Spinal cord (tissue), 9 donors: ENCODE measurements at regions not wholly inside any gene's neighbourhood (a gene's known extent, or its start where the extent isn't known, plus 50 kb on each side); places are given as distances from the start of the nearest gene placed in this dataset.
"Not testable (repeated sequence)": the region's sequence is repeated elsewhere in the genome, so short reads cannot be mapped to it uniquely, and the experiment has no call there.

Experiments
- DNase-seq, 6 donors: peaks; one replicate each; pipeline versions ENCODE4 v3.0.0 to v3.0.0-alpha.2; 2013 to 2015; ENCODE audit warnings: low spot score in 6 of 6, low read depth in 4 of 6
- H3K27ac ChIP-seq: one replicate; pipeline ENCODE4 v1.5.1; 2013; ENCODE audit warnings: low read depth, low read length, control low read depth
- H3K27me3 ChIP-seq: one replicate; pipeline ENCODE4 v1.6.1; 2013; ENCODE audit warnings: low read length; ENCODE audit not compliant: control insufficient read depth, insufficient read depth
- H3K36me3 ChIP-seq: one replicate; pipeline ENCODE4 v1.6.1; 2013; ENCODE audit warnings: low read length; ENCODE audit not compliant: control insufficient read depth, insufficient read depth
- H3K4me1 ChIP-seq: one replicate; pipeline ENCODE4 v1.6.1; 2013; ENCODE audit warnings: low read length; ENCODE audit not compliant: control insufficient read depth, insufficient read depth
- H3K4me3 ChIP-seq: one replicate; pipeline ENCODE4 v1.5.1; 2013; ENCODE audit warnings: low read depth, low read length, control low read depth
- H3K9me3 ChIP-seq: one replicate; pipeline ENCODE4 v1.6.1; 2013; ENCODE audit warnings: low read length; ENCODE audit not compliant: control insufficient read depth, insufficient read depth
- WGBS: methylation state at CpG from one replicate; pipeline ENCODE4 v1.1.5; 2013; ENCODE audit warnings: missing lambda C conversion rate; ENCODE audit not compliant: insufficient coverage; 5-methylcytosine and 5-hydroxymethylcytosine counted together
- donor health status: healthy.

- DNase-seq, H3K4me1 ChIP-seq, H3K4me3 ChIP-seq, H3K36me3 ChIP-seq, H3K27ac ChIP-seq, H3K27me3 ChIP-seq, H3K9me3 ChIP-seq: not testable (repeated sequence)
- 67% methylated on average over 7 of the region's 7 CpGs for WGBS
Observed at GRCh38 chr1:112821307-112822063, 106.4 kb upstream of the PPM1J start.

- DNase-seq: no peak
- no peaks in the 10 kb centered on the region for H3K4me1 ChIP-seq
- no peak overlapping the region for H3K27ac ChIP-seq
- no peaks in the 10 kb centered on the region for H3K36me3 ChIP-seq
- WGBS: 58% methylated on average over 2 of the region's 4 CpGs
- H3K4me3 ChIP-seq: no peak overlapping the region
- H3K27me3 ChIP-seq: no peaks in the 10 kb centered on the region
- H3K9me3 ChIP-seq: no peaks in the 10 kb centered on the region
Observed at GRCh38 chr1:112818990-112819689, 104.0 kb upstream of the PPM1J start.

GRCh38 chr1:112817555-112818373, 102.6 kb upstream of the PPM1J start:
- DNase-seq: no peak
- H3K27ac ChIP-seq: no peak overlapping the region
- no peaks in the 10 kb centered on the region for H3K27me3 ChIP-seq
- no peak overlapping the region for H3K4me3 ChIP-seq
- H3K4me1 ChIP-seq: no peaks in the 10 kb centered on the region
- no peaks in the 10 kb centered on the region for H3K9me3 ChIP-seq
- no peaks in the 10 kb centered on the region for H3K36me3 ChIP-seq
- WGBS: 63% methylated on average over 3 of the region's 7 CpGs

DNA sequence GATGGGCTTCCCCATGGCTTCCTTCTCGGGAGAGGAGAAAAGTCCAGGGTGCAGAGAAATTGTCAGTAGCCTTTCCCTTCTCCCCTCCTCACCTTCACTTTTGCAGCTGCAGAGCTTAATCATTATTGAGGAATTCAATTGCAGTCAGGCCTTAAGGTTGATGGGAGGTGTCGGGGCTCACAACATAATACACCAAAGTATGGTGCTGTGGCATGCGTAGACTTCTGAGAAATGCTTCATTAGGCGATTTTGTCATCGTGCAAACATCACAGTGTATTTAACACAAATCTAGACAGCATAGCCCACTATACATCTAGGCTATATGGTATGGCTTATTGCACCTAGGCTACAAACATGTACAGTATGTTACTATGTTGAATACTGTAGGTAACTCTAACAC, 100.2 kb upstream of the PPM1J start:
- no peaks in the 10 kb centered on the region for H3K9me3 ChIP-seq
- H3K36me3 ChIP-seq: no peaks in the 10 kb centered on the region
- H3K27ac ChIP-seq: no peak overlapping the region
- WGBS: no CpG with 5 or more reads among the region's 5 CpGs
- H3K27me3 ChIP-seq: no peaks in the 10 kb centered on the region
- DNase-seq: no peak
- H3K4me1 ChIP-seq: no peaks in the 10 kb centered on the region
- no peak overlapping the region for H3K4me3 ChIP-seq

- DNase-seq, H3K9me3 ChIP-seq, H3K4me3 ChIP-seq, H3K4me1 ChIP-seq, H3K27ac ChIP-seq, H3K27me3 ChIP-seq, H3K36me3 ChIP-seq: not testable (repeated sequence)
- WGBS: 94% methylated on average over 3 of the region's 8 CpGs
Observed at GRCh38 chr1:112814645-112815044, 99.5 kb upstream of the PPM1J start.

- peaks cover 12% of the 10 kb centered on the region for H3K4me1 ChIP-seq
- H3K9me3 ChIP-seq: no peaks in the 10 kb centered on the region
- no peak overlapping the region for H3K27ac ChIP-seq
- no peaks in the 10 kb centered on the region for H3K36me3 ChIP-seq
- no peak overlapping the region for H3K4me3 ChIP-seq
- WGBS: 3% methylated on average over 6 of the region's 8 CpGs
- no peaks in the 10 kb centered on the region for H3K27me3 ChIP-seq
- peak; percentile 24 to 84 (median 47) for DNase-seq
Observed at GRCh38 chr1:112808861-112809684, 93.9 kb upstream of the PPM1J start.

DNA sequence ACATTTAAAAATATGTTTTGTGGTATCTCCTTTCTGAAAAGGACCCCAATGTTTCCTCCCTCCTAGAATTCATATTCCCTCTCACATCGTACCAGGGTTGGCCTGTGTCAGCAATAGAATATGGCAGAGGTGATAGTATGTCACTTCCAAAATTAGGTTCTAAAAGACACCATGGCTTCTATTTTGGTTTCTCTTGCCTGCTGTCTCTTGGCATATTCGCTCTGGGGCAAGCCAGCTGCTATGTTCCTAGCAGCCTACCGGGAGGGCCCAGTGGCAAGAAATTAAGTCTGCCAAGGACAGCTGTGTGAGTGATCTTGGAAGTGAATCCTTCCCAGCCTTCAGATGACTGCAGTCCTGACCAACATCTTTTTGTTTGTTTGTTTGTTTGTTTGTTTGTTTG, 92.9 kb upstream of the PPM1J start:
- Histone ChIP-seq H3K9me3 (no peaks in the 10 kb centered on the region), H3K36me3 (no peaks in the 10 kb centered on the region), H3K4me3 (no peak overlapping the region), H3K4me1 (peaks cover 12% of the 10 kb centered on the region), H3K27ac (no peak overlapping the region), H3K27me3 (no peaks in the 10 kb centered on the region)
- no peak for DNase-seq
- 75% methylated on average over 2 of the region's 3 CpGs for WGBS

DNA sequence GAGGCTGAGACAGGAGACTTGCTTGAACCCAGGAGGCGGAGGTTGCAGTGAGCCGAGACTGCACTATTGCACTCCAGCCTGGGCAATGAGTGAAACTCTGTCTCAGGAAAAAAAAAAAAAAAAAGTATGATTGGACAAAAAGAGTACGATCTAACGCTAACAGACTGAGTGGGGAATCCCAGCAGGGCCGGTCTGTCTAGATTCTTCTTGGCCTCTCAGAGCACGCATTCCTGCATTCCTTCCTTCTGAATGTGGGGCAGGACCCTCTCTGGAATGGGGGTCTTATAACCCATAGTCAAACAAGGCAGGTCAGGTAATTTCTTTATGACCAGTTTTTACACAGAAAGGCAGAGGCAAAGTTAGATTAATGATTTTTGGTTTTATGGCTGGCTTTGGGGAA, 92.0 kb upstream of the PPM1J start:
- Histone ChIP-seq H3K27me3 (no peaks in the 10 kb centered on the region), H3K36me3 (no peaks in the 10 kb centered on the region), H3K4me1 (peaks cover 12% of the 10 kb centered on the region), H3K27ac (no peak overlapping the region), H3K4me3 (no peak overlapping the region), H3K9me3 (no peaks in the 10 kb centered on the region)
- no peak for DNase-seq
- 79% methylated on average over 5 of the region's 6 CpGs for WGBS

- H3K27ac ChIP-seq: no peak overlapping the region
- no peak for DNase-seq
- WGBS: 64% methylated on average over 3 of the region's 3 CpGs
- peaks cover 12% of the 10 kb centered on the region for H3K4me1 ChIP-seq
- H3K4me3 ChIP-seq: no peak overlapping the region
- no peaks in the 10 kb centered on the region for H3K36me3 ChIP-seq
- no peaks in the 10 kb centered on the region for H3K9me3 ChIP-seq
- H3K27me3 ChIP-seq: no peaks in the 10 kb centered on the region
Observed at GRCh38 chr1:112806090-112806642, 91.0 kb upstream of the PPM1J start.
